ENCODE measurements at regions not wholly inside any gene's neighbourhood (a gene's known extent, or its start where the extent isn't known, plus 50 kb on each side); places are given as distances from the start of the nearest gene placed in this dataset.

GRCh38 chr4:59646082-59646481, 1554.0 kb upstream of the ADGRL3 start:
- TF ChIP-seq, protein P1, sequence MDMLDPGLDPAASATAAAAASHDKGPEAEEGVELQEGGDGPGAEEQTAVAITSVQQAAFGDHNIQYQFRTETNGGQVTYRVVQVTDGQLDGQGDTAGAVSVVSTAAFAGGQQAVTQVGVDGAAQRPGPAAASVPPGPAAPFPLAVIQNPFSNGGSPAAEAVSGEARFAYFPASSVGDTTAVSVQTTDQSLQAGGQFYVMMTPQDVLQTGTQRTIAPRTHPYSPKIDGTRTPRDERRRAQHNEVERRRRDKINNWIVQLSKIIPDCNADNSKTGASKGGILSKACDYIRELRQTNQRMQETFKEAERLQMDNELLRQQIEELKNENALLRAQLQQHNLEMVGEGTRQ (IDR thresholded peaks at IDR 0.05; ENCODE audit: borderline replicate concordance, low read depth, low read length): no peak
- no peak for TF ChIP-seq CEBPB (IDR thresholded peaks at IDR 0.05; ENCODE audit: borderline replicate concordance in 1 of 2, low read depth in 2 of 2, low read length in 2 of 2)
- TF ChIP-seq ATF3 (IDR thresholded peaks at IDR 0.05; ENCODE audit: borderline replicate concordance, extremely low read depth, low read depth, low read length): no peak
- TF ChIP-seq RCOR1 (conservative IDR thresholded peaks at IDR 0.05; ENCODE audit: low read depth, low read length): no peak
- TF ChIP-seq CTCF (IDR thresholded peaks at IDR 0.05 in 2 of 3, conservative IDR thresholded peaks at IDR 0.05 in 1 of 3; ENCODE audit: control insufficient read depth in 2 of 3, extremely low read depth in 1 of 3, insufficient read depth in 1 of 3, low read depth in 3 of 3, low read length in 3 of 3): no peak
- no peak for TF ChIP-seq ZNF384 (IDR thresholded peaks at IDR 0.05; ENCODE audit: borderline replicate concordance, low read depth, low read length)
- TF ChIP-seq POLR2A (IDR thresholded peaks at IDR 0.05; ENCODE audit: low read depth, low read length): no peak
- TF ChIP-seq, protein P2, sequence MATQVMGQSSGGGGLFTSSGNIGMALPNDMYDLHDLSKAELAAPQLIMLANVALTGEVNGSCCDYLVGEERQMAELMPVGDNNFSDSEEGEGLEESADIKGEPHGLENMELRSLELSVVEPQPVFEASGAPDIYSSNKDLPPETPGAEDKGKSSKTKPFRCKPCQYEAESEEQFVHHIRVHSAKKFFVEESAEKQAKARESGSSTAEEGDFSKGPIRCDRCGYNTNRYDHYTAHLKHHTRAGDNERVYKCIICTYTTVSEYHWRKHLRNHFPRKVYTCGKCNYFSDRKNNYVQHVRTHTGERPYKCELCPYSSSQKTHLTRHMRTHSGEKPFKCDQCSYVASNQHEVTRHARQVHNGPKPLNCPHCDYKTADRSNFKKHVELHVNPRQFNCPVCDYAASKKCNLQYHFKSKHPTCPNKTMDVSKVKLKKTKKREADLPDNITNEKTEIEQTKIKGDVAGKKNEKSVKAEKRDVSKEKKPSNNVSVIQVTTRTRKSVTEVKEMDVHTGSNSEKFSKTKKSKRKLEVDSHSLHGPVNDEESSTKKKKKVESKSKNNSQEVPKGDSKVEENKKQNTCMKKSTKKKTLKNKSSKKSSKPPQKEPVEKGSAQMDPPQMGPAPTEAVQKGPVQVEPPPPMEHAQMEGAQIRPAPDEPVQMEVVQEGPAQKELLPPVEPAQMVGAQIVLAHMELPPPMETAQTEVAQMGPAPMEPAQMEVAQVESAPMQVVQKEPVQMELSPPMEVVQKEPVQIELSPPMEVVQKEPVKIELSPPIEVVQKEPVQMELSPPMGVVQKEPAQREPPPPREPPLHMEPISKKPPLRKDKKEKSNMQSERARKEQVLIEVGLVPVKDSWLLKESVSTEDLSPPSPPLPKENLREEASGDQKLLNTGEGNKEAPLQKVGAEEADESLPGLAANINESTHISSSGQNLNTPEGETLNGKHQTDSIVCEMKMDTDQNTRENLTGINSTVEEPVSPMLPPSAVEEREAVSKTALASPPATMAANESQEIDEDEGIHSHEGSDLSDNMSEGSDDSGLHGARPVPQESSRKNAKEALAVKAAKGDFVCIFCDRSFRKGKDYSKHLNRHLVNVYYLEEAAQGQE (IDR thresholded peaks at IDR 0.05; ENCODE audit: low read depth, low read length): no peak
- TF ChIP-seq TAF1 (IDR thresholded peaks at IDR 0.05; ENCODE audit: borderline replicate concordance, low read depth, low read length): no peak

Data from GM12878 (cell line).